Epithelial cell of prostate (primary cell): ENCODE measurements at regions not wholly inside any gene's neighbourhood (a gene's known extent, or its start where the extent isn't known, plus 50 kb on each side); places are given as distances from the start of the nearest gene placed in this dataset.

ENCODE experiments used
- DNase-seq: peaks from one replicate; pipeline ENCODE4 v3.0.0-alpha.2; 2011; ENCODE audit warnings: low read depth, low spot score
- H3K27ac ChIP-seq: fragments of 450-650 bp; 2 replicates; pipeline ENCODE4 v1.5.1; 2017; ENCODE audit warnings: mild to moderate bottlenecking

GRCh38 chr2:194750926-194751325, 906.1 kb upstream of the SLC39A10 start:
- no peak for DNase-seq
- no peak overlapping the region for H3K27ac ChIP-seq

- DNase-seq: no peak
- no peak overlapping the region for H3K27ac ChIP-seq
These were observed 911.4 kb upstream of the SLC39A10 start for GRCh38 chr2:194745557-194746146.

GRCh38 chr2:194742706-194743105, 914.3 kb upstream of the SLC39A10 start:
- no peak overlapping the region for H3K27ac ChIP-seq
- no peak for DNase-seq

GRCh38 chr2:194739217-194739616, 917.8 kb upstream of the SLC39A10 start:
- DNase-seq: no peak
- H3K27ac ChIP-seq: no peak overlapping the region

- no peak overlapping the region for H3K27ac ChIP-seq
- DNase-seq: no peak
These were observed 921.0 kb upstream of the SLC39A10 start for GRCh38 chr2:194735837-194736542.

- no peak for DNase-seq
- H3K27ac ChIP-seq: no peak overlapping the region
These were observed 926.8 kb upstream of the SLC39A10 start for GRCh38 chr2:194730266-194730665.

GRCh38 chr2:194725169-194725568, 931.9 kb upstream of the SLC39A10 start:
- DNase-seq: no peak
- H3K27ac ChIP-seq: no peak overlapping the region

GRCh38 chr2:194723446-194723845, 933.6 kb upstream of the SLC39A10 start:
- DNase-seq: no peak
- H3K27ac ChIP-seq: no peak overlapping the region

- DNase-seq: no peak
These were observed 935.8 kb upstream of the SLC39A10 start for GRCh38 chr2:194721227-194721626.

GRCh38 chr2:194720462-194720861, 936.6 kb upstream of the SLC39A10 start:
- H3K27ac ChIP-seq: no peak overlapping the region
- no peak for DNase-seq

More at GRCh38 chr2:194721227-194721626, 935.8 kb upstream of the SLC39A10 start:
- H3K27ac ChIP-seq: no peak overlapping the region

GRCh38 chr2:194718881-194719280, 938.1 kb upstream of the SLC39A10 start:
- no peak overlapping the region for H3K27ac ChIP-seq

GRCh38 chr2:194714541-194714940, 942.5 kb upstream of the SLC39A10 start:
- H3K27ac ChIP-seq: no peak overlapping the region
- no peak for DNase-seq

More at GRCh38 chr2:194718881-194719280, 938.1 kb upstream of the SLC39A10 start:
- no peak for DNase-seq

GRCh38 chr2:194709840-194710239, 947.2 kb upstream of the SLC39A10 start:
- H3K27ac ChIP-seq: no peak overlapping the region
- no peak for DNase-seq

GRCh38 chr2:194706179-194706578, 950.8 kb upstream of the SLC39A10 start:
- no peak for DNase-seq
- H3K27ac ChIP-seq: no peak overlapping the region

GRCh38 chr2:194705398-194705797, 951.6 kb upstream of the SLC39A10 start:
- DNase-seq: no peak
- no peak overlapping the region for H3K27ac ChIP-seq

GRCh38 chr2:194700726-194701125, 956.3 kb upstream of the SLC39A10 start:
- no peak overlapping the region for H3K27ac ChIP-seq
- no peak for DNase-seq

GRCh38 chr2:194700116-194700515, 956.9 kb upstream of the SLC39A10 start:
- H3K27ac ChIP-seq: no peak overlapping the region

GRCh38 chr2:194698012-194698411, 959.0 kb upstream of the SLC39A10 start:
- no peak for DNase-seq
- no peak overlapping the region for H3K27ac ChIP-seq

More at GRCh38 chr2:194700116-194700515, 956.9 kb upstream of the SLC39A10 start:
- DNase-seq: no peak

GRCh38 chr2:194697439-194697838, 959.6 kb upstream of the SLC39A10 start:
- no peak overlapping the region for H3K27ac ChIP-seq
- DNase-seq: no peak

- H3K27ac ChIP-seq: no peak overlapping the region
These were observed 960.3 kb upstream of the SLC39A10 start for GRCh38 chr2:194696690-194697089.

GRCh38 chr2:194686569-194686968, 970.5 kb upstream of the SLC39A10 start:
- H3K27ac ChIP-seq: no peak overlapping the region
- DNase-seq: no peak

More at GRCh38 chr2:194696690-194697089, 960.3 kb upstream of the SLC39A10 start:
- DNase-seq: no peak

GRCh38 chr2:194674043-194674442, 983.0 kb upstream of the SLC39A10 start:
- no peak overlapping the region for H3K27ac ChIP-seq
- DNase-seq: no peak
